Stomach (tissue), 8 donors: ENCODE measurements at regions not wholly inside any gene's neighbourhood (a gene's known extent, or its start where the extent isn't known, plus 50 kb on each side); places are given as distances from the start of the nearest gene placed in this dataset.

Experiments used
- DNase-seq, 2 donors: peaks; one replicate each; pipeline versions ENCODE4 v3.0.0 to v3.0.0-alpha.2; 2013 to 2019
- H3K27ac ChIP-seq, 5 donors: fragments of 200-600 bp in 4 of 5; sonication (generic) in 4 of 5; one replicate each; pipeline ENCODE4 v1.5.1; 2013 to 2019; ENCODE audit warnings: mild to moderate bottlenecking in 1 of 5, moderate library complexity in 1 of 5
- H3K27me3 ChIP-seq, 3 donors: fragments of 200-600 bp; sonication (generic); one replicate each; pipeline ENCODE4 v1.5.1; 2017 to 2019; ENCODE audit warnings: mixed run types in 1 of 3
- H3K36me3 ChIP-seq, 4 donors: fragments of 200-600 bp; sonication (generic); 1 replicate in 3 of 4; 2 replicates in 1 of 4; pipeline ENCODE4 v1.5.1; 2016 to 2019
- H3K4me1 ChIP-seq, 4 donors: fragments of 200-600 bp; sonication (generic); one replicate each; pipeline ENCODE4 v1.5.1; 2016 to 2019
- H3K4me3 ChIP-seq, 4 donors: fragments of 200-600 bp; sonication (generic) in 3 of 4; one replicate each; pipeline ENCODE4 v1.5.1; 2016 to 2019; ENCODE audit warnings: mild to moderate bottlenecking in 1 of 4
- H3K9me3 ChIP-seq, 4 donors: fragments of 200-600 bp; sonication (generic); one replicate each; pipeline ENCODE4 v1.5.1; 2016 to 2019
- EP300 ChIP-seq: sonication (generic); formaldehyde crosslinking; IDR thresholded peaks from one replicate; pipeline ENCODE4 v1.6.1; 2017; ENCODE audit warnings: antibody characterized with exemption
- POLR2A ChIP-seq, 4 donors: fragments of 450-650 bp; IDR thresholded peaks; one replicate each; pipeline ENCODE4 v1.6.1; 2016; ENCODE audit warnings: antibody characterized with exemption in 4 of 4, control low read depth in 2 of 4, mild to moderate bottlenecking in 1 of 4, moderate library complexity in 1 of 4
- POLR2AphosphoS5 ChIP-seq, 3 donors: sonication (generic); formaldehyde crosslinking; IDR thresholded peaks; one replicate each; pipeline ENCODE4 v1.6.1; 2016; ENCODE audit warnings: antibody characterized with exemption in 3 of 3
- WGBS, 5 donors: extraction: QIAGEN DNeasy Blood & Tissue Kit in 3 of 5; methylation state at CpG; one replicate each; pipeline versions ENCODE4 v1.1.5 to v1.1.7; 2013 to 2018; 5-methylcytosine and 5-hydroxymethylcytosine counted together
- intact Hi-C: fragments of 100-400 bp; cut with DNase I; formaldehyde crosslinking; loops from one replicate; pipeline ENCODE4 v1.15.1; 2023; ENCODE audit warnings: low total_unique reads
- TF ChIP-seq, protein P1 (sequence below), 7 experiments: fragments of 450-650 bp in 4 of 7; fragments of 200-600 bp in 3 of 7; sonication (generic) in 3 of 7; IDR thresholded peaks; one replicate each; pipeline ENCODE4 v1.5.1; 2016 to 2019; ENCODE audit warnings: antibody characterized with exemption in 7 of 7, control low read depth in 2 of 7, mild to moderate bottlenecking in 1 of 7
- donor health status: healthy with polysubstance abuse.
- donor health status: Bipolar disorder and iron deficiency.
- donor health status: healthy.

GRCh38 chr1:196091397-196092135 is 516.7 kb downstream of the KCNT2 start:
- intact Hi-C loops, result no loop called here
- Histone ChIP-seq H3K9me3 (peaks cover 0 to 5% (median 0%) of the 10 kb centered on the region in 4 donors), H3K36me3 (no peaks in the 10 kb centered on the region), H3K4me1 (no peaks in the 10 kb centered on the region), H3K4me3 (no peak overlapping the region), H3K27ac (no peak overlapping the region), H3K27me3 (no peaks in the 10 kb centered on the region)
- no peak for DNase-seq
- TF ChIP-seq POLR2A (IDR thresholded peaks at IDR 0.05), result no peak
- TF ChIP-seq POLR2AphosphoS5 (IDR thresholded peaks at IDR 0.05), result no peak
- TF ChIP-seq, protein P1, sequence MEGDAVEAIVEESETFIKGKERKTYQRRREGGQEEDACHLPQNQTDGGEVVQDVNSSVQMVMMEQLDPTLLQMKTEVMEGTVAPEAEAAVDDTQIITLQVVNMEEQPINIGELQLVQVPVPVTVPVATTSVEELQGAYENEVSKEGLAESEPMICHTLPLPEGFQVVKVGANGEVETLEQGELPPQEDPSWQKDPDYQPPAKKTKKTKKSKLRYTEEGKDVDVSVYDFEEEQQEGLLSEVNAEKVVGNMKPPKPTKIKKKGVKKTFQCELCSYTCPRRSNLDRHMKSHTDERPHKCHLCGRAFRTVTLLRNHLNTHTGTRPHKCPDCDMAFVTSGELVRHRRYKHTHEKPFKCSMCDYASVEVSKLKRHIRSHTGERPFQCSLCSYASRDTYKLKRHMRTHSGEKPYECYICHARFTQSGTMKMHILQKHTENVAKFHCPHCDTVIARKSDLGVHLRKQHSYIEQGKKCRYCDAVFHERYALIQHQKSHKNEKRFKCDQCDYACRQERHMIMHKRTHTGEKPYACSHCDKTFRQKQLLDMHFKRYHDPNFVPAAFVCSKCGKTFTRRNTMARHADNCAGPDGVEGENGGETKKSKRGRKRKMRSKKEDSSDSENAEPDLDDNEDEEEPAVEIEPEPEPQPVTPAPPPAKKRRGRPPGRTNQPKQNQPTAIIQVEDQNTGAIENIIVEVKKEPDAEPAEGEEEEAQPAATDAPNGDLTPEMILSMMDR (IDR thresholded peaks at IDR 0.05), result no peak
- no peak for TF ChIP-seq EP300
- 68 to 80% (median 76%) methylated on average over 8 of the region's 8 CpGs for WGBS, 5 donors

- no peak for DNase-seq
- Histone ChIP-seq H3K27me3 (no peaks in the 10 kb centered on the region), H3K9me3 (peaks cover 0 to 5% (median 0%) of the 10 kb centered on the region in 4 donors), H3K4me1 (no peaks in the 10 kb centered on the region), H3K36me3 (no peaks in the 10 kb centered on the region), H3K4me3 (no peak overlapping the region), H3K27ac (no peak overlapping the region)
- intact Hi-C loops, result no loop called here
- WGBS, 5 donors, result 65 to 75% (median 68%) methylated on average over 3 of the region's 3 CpGs
- TF ChIP-seq POLR2A (IDR thresholded peaks at IDR 0.05) (no peak), EP300 (no peak), POLR2AphosphoS5 (IDR thresholded peaks at IDR 0.05) (no peak)
- TF ChIP-seq, protein P1 (IDR thresholded peaks at IDR 0.05), result no peak
Observed at GRCh38 chr1:196090226-196090625, 518.0 kb downstream of the KCNT2 start.

DNA sequence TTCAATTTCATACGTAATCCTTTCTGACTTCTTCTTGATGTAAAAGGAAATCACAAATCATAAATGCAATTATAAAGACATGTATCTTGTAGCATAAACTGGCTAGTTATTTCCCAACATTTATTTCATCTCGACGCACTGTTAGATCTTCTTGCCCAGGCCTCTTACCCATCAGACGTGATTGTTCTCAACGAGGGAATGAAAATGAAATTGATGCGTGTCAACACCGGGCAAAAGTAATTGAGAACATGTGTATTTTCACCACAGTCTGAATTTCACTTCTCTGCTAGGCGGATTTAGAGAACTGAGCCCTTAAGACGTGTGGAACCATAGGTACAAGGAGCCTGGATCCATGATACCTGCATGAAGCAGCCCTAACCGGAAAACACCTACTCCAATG is 519.7 kb downstream of the KCNT2 start:
- no peaks in the 10 kb centered on the region for H3K36me3 ChIP-seq

DNA sequence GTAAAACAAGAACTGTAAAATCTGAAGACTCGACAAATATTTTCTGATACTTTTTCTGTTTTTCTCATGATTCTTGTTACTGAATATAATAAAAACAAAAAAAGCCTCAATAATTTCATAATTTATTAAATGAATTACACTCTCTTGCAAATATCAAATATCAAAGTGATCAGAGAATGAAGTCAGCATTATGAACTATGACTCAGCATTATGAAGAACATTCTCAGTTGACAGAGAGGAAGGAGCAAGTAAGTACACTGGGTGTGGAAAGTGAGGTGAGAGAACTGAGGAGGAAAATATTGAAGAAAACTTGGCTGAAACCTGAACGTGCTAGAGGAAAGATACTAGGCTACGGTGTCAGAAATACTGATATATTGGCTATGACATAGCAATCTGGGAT is 529.5 kb downstream of the KCNT2 start:
- no peaks in the 10 kb centered on the region for H3K36me3 ChIP-seq
- no peaks in the 10 kb centered on the region for H3K4me1 ChIP-seq
- intact Hi-C loops, result no loop called here
- H3K9me3 ChIP-seq, result no peaks in the 10 kb centered on the region
- 69 to 82% (median 76%) methylated on average over 3 of the region's 3 CpGs for WGBS, 5 donors
- no peak for TF ChIP-seq POLR2A (IDR thresholded peaks at IDR 0.05)
- TF ChIP-seq EP300, result no peak
- TF ChIP-seq, protein P1 (IDR thresholded peaks at IDR 0.05), result no peak
- TF ChIP-seq POLR2AphosphoS5 (IDR thresholded peaks at IDR 0.05), result no peak
- H3K4me3 ChIP-seq, result no peak overlapping the region
- no peaks in the 10 kb centered on the region for H3K27me3 ChIP-seq
- no peak overlapping the region for H3K27ac ChIP-seq
- DNase-seq, result no peak

More for the DNA sequence above, 519.7 kb downstream of the KCNT2 start:
- intact Hi-C loops, result no loop called here
- no peak overlapping the region for H3K27ac ChIP-seq
- no peak for TF ChIP-seq POLR2AphosphoS5 (IDR thresholded peaks at IDR 0.05)
- TF ChIP-seq EP300, result no peak
- no peak for TF ChIP-seq POLR2A (IDR thresholded peaks at IDR 0.05)
- TF ChIP-seq, protein P1 (IDR thresholded peaks at IDR 0.05), result no peak
- no peaks in the 10 kb centered on the region for H3K4me1 ChIP-seq
- H3K27me3 ChIP-seq, result no peaks in the 10 kb centered on the region
- peaks cover 0 to 5% (median 0%) of the 10 kb centered on the region in 4 donors for H3K9me3 ChIP-seq
- WGBS, 5 donors, result 85 to 90% (median 89%) methylated on average over 10 of the region's 10 CpGs
- DNase-seq, result no peak
- no peak overlapping the region for H3K4me3 ChIP-seq
